ENCODE measurements at regions not wholly inside any gene's neighbourhood (a gene's known extent, or its start where the extent isn't known, plus 50 kb on each side); places are given as distances from the start of the nearest gene placed in this dataset.

DNA sequence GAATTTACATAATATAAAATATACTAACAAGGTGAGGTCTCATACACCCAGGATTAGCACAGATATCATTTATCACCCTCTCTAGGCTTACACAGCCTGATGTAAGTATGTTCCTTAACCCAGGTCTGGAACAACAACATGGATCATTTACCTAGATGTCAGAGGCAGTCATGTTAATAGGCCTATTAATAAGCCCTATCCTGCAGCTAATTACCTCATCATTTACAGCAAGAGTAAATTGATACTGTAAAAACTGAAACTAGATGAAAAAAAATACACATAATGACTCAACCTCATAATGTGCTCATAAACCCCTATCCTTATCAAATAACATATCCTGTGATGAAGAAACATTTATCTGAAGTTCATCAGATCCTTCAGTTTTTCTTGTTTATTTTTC, 334.3 kb upstream of the MANEA start:
- no peak for DNase-seq (ENCODE audit: low spot score)

DNA sequence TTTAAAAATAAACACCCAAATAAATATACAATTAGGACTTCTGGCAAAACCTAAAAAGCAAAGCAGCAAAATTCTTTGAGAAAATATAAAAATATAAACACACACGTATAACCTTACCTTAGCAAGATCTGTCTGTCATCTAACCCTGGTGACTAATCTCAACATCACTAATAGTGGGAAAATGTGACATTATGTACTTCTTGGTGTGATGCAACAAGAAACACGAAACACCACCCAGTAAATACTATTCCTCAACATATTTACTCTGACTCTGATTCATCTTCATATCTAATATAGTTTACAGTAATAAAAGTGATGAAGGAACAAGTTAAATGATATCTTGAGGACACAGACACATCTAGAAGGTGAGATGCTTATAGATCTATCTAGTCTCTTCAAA, 332.6 kb upstream of the MANEA start:
- no peak for DNase-seq (ENCODE audit: low spot score)

GRCh38 chr6:95248499-95248898, 328.8 kb upstream of the MANEA start:
- no peak for DNase-seq (ENCODE audit: low spot score)

DNA sequence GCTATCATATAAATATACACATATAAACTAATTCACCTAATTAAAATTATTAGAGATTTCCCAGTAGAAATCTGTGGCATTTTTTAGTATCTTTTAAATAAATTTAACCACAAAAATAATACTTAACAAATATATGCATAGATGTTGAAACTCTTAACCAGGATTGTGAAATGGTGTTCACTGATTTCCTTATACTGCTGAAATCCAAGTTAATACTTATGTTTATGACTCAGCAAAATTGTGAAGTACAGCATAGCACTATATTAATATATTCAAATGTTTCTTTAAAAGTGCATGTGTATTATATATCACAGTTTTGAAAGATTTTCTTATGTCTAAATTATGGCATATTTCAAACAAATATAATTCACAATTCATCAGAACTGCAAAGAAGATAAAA, 328.2 kb upstream of the MANEA start:
- no peak for DNase-seq (ENCODE audit: low spot score)

- no peak for DNase-seq (ENCODE audit: low spot score)
These were observed 327.7 kb upstream of the MANEA start for GRCh38 chr6:95249661-95250060.

- no peak for DNase-seq (ENCODE audit: low spot score)
These were observed 313.5 kb upstream of the MANEA start for GRCh38 chr6:95263840-95264239.

- no peak for DNase-seq (ENCODE audit: low spot score)
These were observed 310.6 kb upstream of the MANEA start for GRCh38 chr6:95266537-95267258.

- DNase-seq (ENCODE audit: low spot score) = no peak
These were observed 302.6 kb upstream of the MANEA start for GRCh38 chr6:95274686-95275235.

DNA sequence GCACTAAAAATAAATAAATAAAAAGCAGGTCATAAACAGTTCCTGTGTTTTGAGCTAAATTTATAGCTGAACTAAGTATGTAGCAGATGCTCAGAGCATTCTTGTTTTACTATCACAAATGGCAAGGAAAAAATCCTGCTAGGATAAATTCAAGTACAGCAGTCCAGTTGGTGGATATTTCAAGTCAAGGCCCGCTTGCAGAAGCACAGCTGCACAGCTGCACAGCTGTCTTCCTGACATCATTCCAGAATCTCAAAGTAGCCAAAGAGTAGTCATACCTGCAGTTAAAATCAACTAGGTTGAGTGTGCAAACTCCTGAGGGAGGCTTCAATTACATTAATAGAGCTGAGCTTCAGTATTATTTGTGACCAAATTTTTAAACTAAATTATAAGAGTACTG, 297.7 kb upstream of the MANEA start:
- DNase-seq (ENCODE audit: low spot score) = no peak

DNA sequence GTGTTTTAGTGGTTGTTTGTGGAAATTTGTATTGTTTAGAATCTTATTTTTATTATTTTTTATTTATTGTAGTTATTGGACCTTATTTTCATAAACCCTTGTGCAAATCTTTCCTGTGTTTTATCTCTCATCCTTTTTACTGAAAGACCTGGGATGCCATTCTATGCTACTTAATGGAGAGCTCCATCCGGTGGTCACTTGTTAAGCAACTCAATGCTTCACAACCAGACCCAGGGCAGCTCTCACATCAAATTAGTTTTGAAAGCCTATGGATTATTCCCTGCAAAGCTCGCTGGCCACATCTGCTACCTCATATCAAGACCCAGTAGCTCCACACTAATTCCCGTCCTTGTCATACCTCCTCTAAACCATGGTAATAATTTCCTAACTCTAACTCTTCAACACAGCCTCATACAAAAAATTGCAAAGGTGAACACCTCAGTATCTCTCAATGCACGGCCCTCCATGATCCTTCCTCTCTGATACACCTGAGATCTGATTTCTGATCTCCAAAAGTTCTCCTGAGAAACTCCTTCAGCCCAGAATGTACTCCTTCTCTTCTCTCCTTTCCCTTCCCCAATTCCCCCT, 296.6 kb upstream of the MANEA start:
- no peak for DNase-seq (ENCODE audit: low spot score)

- DNase-seq (ENCODE audit: low spot score) = no peak
These were observed 291.5 kb upstream of the MANEA start for GRCh38 chr6:95285881-95286280.

DNA sequence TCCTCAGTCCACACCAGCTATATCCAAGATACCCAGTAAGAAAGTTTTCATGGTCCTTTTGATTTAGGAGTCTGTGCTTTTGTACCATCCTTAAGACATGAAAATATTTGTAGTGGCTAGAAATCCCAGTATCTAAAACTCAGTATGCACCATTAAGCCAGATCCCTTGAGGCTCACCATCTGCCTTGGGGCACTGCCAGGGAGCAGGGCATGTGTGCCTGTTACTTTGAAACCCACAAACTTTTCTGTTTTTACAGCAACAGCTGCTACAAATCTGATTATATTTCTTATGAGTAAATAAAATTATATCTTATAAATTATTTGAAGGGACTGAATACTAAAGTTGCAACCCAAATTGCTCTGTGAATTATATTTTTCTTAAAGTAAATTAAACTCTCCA, 290.5 kb upstream of the MANEA start:
- DNase-seq (ENCODE audit: low spot score) = no peak

GRCh38 chr6:95288251-95288650, 289.1 kb upstream of the MANEA start:
- DNase-seq (ENCODE audit: low spot score) = no peak

GRCh38 chr6:95292011-95292410, 285.3 kb upstream of the MANEA start:
- DNase-seq (ENCODE audit: low spot score) = no peak

- no peak for DNase-seq (ENCODE audit: low spot score)
These were observed 284.1 kb upstream of the MANEA start for GRCh38 chr6:95293257-95293656.

DNA sequence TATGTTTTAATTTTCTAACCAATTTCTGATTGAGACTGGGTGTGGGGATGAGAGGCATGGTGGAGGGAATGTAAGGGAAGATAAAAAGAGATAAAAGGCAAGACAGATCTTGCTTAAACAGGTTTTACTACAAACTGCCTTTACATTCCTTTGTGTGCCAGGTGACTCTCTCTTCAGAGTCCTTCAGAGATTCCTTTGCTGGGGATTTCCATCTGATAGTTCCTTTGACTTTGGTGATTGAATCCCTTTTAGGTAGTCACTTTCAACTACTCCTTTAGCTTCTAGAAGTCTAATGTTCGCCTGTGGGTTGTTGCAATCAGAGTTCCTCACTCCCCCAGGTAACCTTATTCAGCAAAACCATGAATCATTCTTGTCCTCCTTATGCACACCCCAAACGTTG, 283.3 kb upstream of the MANEA start:
- no peak for DNase-seq (ENCODE audit: low spot score)

- DNase-seq (ENCODE audit: low spot score) = no peak
These were observed 267.8 kb upstream of the MANEA start for GRCh38 chr6:95309545-95309944.

- no peak for DNase-seq (ENCODE audit: low spot score)
These were observed 259.2 kb upstream of the MANEA start for GRCh38 chr6:95318137-95318536.

- DNase-seq (ENCODE audit: low spot score) = no peak
These were observed 256.2 kb upstream of the MANEA start for GRCh38 chr6:95321126-95321525.

- no peak for DNase-seq (ENCODE audit: low spot score)
These were observed 251.4 kb upstream of the MANEA start for GRCh38 chr6:95325916-95326315.

GRCh38 chr6:95328231-95328630, 249.1 kb upstream of the MANEA start:
- DNase-seq (ENCODE audit: low spot score) = no peak

DNA sequence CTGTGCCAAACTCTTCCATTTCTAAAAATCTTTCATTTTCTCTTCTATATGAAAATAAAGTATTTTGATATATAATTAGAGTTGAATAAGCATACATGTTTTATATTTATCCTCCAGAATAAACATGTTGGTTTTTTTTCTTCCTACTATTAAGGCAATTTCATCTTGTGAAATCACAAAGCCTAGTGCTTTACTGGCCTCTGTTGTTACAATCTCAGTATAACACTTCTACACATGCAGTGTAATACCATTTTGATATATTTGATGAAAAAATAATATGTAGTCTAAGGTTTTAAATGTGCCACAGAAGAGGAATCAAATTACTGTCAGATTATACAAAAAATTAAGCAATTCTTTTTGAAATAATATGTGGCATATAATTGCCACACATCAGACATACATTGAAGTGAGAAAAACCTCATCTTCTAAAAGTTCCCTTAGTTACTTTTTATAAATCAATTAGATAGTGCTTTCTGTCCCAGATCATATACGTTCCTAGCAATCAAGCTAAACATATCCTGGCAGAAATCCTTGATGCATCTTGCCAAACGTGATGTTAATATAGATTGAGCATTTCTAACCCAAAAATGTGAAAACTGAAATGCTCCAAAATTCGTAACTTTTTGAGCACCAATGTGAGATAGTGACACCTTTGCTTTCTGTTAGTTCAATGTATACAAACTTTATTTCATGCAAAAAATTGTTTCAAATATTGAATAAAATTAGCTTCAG, 225.1 kb upstream of the MANEA start:
- no peak for DNase-seq (ENCODE audit: low spot score)

GRCh38 chr6:95354551-95354950, 222.8 kb upstream of the MANEA start:
- no peak for DNase-seq (ENCODE audit: low spot score)
